ENCODE measurements at regions not wholly inside any gene's neighbourhood (a gene's known extent, or its start where the extent isn't known, plus 50 kb on each side); places are given as distances from the start of the nearest gene placed in this dataset.

DNA sequence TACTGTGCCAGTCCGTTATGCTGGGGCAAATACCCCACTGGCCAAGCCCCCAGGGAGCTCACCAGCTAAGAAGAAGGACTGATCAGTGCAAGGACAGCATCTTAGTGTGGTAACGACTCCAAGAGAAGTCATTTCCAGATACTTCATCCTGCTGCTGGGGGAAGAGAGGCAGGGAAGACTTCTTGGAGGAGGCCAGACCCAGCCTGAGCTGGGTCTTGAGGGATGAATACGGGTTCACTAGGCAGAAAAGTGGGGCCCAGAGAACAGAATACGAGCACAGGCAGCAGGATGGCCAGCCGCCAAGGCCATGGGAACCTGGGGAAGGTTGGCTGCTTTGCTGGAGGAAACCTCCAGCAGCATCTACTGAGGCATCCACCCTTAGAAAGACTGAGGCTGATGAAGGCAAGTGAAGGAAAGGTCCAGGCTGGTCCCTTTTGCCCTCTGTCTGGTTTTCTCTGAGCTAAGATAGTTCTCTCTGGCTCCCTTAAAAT, 84.1 kb downstream of the GLI2 start:
- Histone ChIP-seq H3K79me2 (no peaks in the 10 kb centered on the region), H3K27me3 (ENCODE audit: control insufficient read depth, insufficient read depth, low read length) (no peaks in the 10 kb centered on the region), H2AFZ (no peak overlapping the region), H3K4me3 (ENCODE audit: low read depth, low read length) (no peak overlapping the region), H3K36me3 (ENCODE audit: control insufficient read depth, insufficient read depth, low read length) (no peaks in the 10 kb centered on the region), H3K9ac (no peak overlapping the region), H3K4me2 (ENCODE audit: low read length) (no peak overlapping the region), H3K4me1 (no peaks in the 10 kb centered on the region), H3K9me3 (ENCODE audit: control insufficient read depth, low read length) (no peaks in the 10 kb centered on the region), H3K27ac (no peak overlapping the region)
- TF ChIP-seq, protein P1, sequence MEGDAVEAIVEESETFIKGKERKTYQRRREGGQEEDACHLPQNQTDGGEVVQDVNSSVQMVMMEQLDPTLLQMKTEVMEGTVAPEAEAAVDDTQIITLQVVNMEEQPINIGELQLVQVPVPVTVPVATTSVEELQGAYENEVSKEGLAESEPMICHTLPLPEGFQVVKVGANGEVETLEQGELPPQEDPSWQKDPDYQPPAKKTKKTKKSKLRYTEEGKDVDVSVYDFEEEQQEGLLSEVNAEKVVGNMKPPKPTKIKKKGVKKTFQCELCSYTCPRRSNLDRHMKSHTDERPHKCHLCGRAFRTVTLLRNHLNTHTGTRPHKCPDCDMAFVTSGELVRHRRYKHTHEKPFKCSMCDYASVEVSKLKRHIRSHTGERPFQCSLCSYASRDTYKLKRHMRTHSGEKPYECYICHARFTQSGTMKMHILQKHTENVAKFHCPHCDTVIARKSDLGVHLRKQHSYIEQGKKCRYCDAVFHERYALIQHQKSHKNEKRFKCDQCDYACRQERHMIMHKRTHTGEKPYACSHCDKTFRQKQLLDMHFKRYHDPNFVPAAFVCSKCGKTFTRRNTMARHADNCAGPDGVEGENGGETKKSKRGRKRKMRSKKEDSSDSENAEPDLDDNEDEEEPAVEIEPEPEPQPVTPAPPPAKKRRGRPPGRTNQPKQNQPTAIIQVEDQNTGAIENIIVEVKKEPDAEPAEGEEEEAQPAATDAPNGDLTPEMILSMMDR (IDR thresholded peaks at IDR 0.05): no peak

DNA sequence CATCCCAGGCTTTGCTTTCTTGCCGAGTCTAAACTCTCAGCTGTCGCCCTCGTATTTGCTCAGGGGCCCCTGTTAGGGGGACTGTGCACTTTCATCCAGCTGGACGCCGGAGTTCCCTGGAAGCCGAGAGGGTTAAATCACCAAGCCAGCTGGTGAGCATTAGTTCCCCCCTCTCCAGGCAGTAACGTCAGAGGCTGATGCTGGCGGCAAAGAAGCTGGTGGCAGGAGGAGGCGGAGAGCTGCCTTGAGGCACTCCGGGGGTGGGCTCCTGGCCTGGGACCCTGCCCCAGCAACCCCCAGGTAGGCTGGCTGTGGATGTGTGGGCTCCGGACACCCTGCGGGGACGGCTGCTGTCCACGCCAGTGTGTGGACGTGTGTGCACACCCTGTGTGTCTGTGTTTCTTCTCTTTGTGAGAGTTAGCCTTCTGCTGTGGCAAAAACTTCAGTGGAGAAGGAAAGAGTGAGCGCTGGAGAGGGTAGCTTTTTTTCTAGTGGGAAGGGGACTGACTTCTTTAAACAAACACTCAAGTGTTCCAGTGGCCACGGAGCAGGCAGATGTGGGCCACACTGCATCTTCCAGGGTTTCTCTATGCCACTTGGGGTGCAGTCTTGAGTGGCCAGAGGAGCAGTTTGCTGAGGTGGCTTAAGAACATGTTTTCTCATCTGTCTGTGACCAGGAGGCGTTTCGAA, 84.7 kb downstream of the GLI2 start:
- Histone ChIP-seq H3K4me2 (ENCODE audit: low read length) (no peak overlapping the region), H3K79me2 (no peaks in the 10 kb centered on the region), H3K4me3 (ENCODE audit: low read depth, low read length) (no peak overlapping the region), H2AFZ (no peak overlapping the region), H3K27ac (no peak overlapping the region), H3K9ac (no peak overlapping the region), H3K27me3 (ENCODE audit: control insufficient read depth, insufficient read depth, low read length) (no peaks in the 10 kb centered on the region), H3K9me3 (ENCODE audit: control insufficient read depth, low read length) (no peaks in the 10 kb centered on the region), H3K36me3 (ENCODE audit: control insufficient read depth, insufficient read depth, low read length) (no peaks in the 10 kb centered on the region), H3K4me1 (no peaks in the 10 kb centered on the region)
- TF ChIP-seq, protein P1 (IDR thresholded peaks at IDR 0.05): no peak

DNA sequence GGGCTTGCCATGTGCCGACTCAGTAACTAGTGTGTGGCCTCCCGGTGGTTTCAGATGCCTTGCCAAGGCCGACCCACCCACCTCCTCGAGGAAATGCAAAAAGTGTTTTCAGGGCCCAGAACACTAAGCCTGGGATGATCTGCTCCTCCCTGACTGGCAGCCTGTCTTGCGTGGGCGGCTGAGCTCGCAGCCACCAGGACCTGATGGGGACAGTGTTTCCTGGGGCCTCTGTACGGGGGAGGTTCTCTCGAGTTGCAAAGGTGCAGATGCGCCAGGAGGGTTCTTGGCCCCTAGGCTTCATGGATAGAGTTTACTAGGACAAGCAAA, 85.2 kb downstream of the GLI2 start:
- Histone ChIP-seq H3K27ac (no peak overlapping the region), H3K79me2 (no peaks in the 10 kb centered on the region), H3K4me2 (ENCODE audit: low read length) (no peak overlapping the region), H3K27me3 (ENCODE audit: control insufficient read depth, insufficient read depth, low read length) (no peaks in the 10 kb centered on the region), H3K4me1 (no peaks in the 10 kb centered on the region), H3K9ac (no peak overlapping the region), H2AFZ (no peak overlapping the region), H3K9me3 (ENCODE audit: control insufficient read depth, low read length) (no peaks in the 10 kb centered on the region), H3K4me3 (ENCODE audit: low read depth, low read length) (no peak overlapping the region), H3K36me3 (ENCODE audit: control insufficient read depth, insufficient read depth, low read length) (no peaks in the 10 kb centered on the region)
- TF ChIP-seq, protein P1 (IDR thresholded peaks at IDR 0.05): no peak

DNA sequence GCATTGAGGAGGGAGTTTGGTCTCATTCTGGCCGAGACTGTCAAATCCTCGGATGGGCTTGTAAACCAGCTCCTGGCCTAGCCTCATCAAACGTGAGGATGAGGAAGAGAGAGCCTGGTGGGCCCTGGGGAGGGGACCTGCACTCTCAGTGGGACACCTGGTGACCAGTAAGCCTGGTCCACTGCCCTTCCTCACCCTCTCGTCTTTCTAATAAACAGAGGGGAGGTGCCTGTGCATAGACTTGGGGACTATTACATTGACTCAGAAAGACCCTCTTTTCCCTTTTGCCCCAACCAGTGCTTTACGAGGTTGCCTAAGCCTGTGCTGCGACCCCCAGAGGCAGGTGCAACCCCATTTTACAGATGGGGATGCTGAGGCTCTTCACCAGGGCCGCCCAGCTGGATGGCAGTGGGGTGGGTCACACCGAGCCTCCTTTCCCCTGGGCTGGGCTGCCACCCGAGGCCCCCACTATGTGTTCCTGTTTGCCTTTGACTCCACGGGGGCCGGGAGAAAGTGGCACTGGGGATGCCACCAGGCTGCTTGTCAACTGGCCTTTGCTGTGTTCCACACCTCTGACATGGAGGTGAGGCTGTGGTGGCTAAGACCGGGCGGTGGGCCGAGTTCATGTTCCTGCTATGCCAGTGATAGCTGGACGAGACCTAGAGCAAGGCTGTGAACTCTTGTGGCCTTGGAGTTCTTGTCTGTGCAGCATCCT, 85.9 kb downstream of the GLI2 start:
- Histone ChIP-seq H3K4me1 (no peaks in the 10 kb centered on the region), H3K27ac (no peak overlapping the region), H3K9ac (no peak overlapping the region), H2AFZ (no peak overlapping the region), H3K9me3 (ENCODE audit: control insufficient read depth, low read length) (no peaks in the 10 kb centered on the region), H3K4me2 (ENCODE audit: low read length) (no peak overlapping the region), H3K36me3 (ENCODE audit: control insufficient read depth, insufficient read depth, low read length) (no peaks in the 10 kb centered on the region), H3K4me3 (ENCODE audit: low read depth, low read length) (no peak overlapping the region), H3K79me2 (no peaks in the 10 kb centered on the region), H3K27me3 (ENCODE audit: control insufficient read depth, insufficient read depth, low read length) (no peaks in the 10 kb centered on the region)
- TF ChIP-seq, protein P1 (IDR thresholded peaks at IDR 0.05): no peak

Data from parathyroid adenoma (tissue), 2 donors.